Natural killer cell (primary cell): ENCODE measurements at regions not wholly inside any gene's neighbourhood (a gene's known extent, or its start where the extent isn't known, plus 50 kb on each side); places are given as distances from the start of the nearest gene placed in this dataset.

Source experiments
- ATAC-seq, 3 donors: fragments of 150-1000 bp in 2 of 3; fragments of 200-7000 bp in 1 of 3; cut with Tn5 transposase; 1 replicate in 1 of 3; 2 replicates in 2 of 3; pipeline ENCODE4 v1.10.0; 2021; ENCODE audit warnings: mild to moderate bottlenecking in 2 of 3, moderate library complexity in 2 of 3
- DNase-seq, 2 donors: peaks; one replicate each; pipeline versions ENCODE4 v3.0.0 to v3.0.0-alpha.2; 2013 to 2021; ENCODE audit warnings: mixed read lengths in 1 of 2
- H3K27ac ChIP-seq: one replicate; pipeline ENCODE4 v1.5.1; 2013; ENCODE audit warnings: mild to moderate bottlenecking, low read length
- H3K27me3 ChIP-seq: one replicate; pipeline ENCODE4 v1.6.1; 2013; ENCODE audit warnings: low read length; ENCODE audit not compliant: control insufficient read depth, insufficient read depth
- H3K36me3 ChIP-seq: one replicate; pipeline ENCODE4 v1.6.1; 2013; ENCODE audit warnings: low read length; ENCODE audit not compliant: control insufficient read depth, insufficient read depth
- H3K4me1 ChIP-seq: one replicate; pipeline ENCODE4 v1.6.1; 2013; ENCODE audit warnings: low read length; ENCODE audit not compliant: control insufficient read depth, insufficient read depth
- H3K4me3 ChIP-seq: one replicate; pipeline ENCODE4 v1.5.1; 2013; ENCODE audit warnings: low read length
- H3K9me3 ChIP-seq: one replicate; pipeline ENCODE4 v1.6.1; 2013; ENCODE audit warnings: low read length; ENCODE audit not compliant: control insufficient read depth, insufficient read depth
- H3K27ac Mint-ChIP-seq, 2 donors: one replicate each; pipeline ENCODE4 v1.8.0; 2022; ENCODE audit warnings: mild to moderate bottlenecking in 2 of 2, mixed read lengths in 2 of 2, moderate library complexity in 1 of 2
- H3K27me3 Mint-ChIP-seq, 2 donors: one replicate each; pipeline ENCODE4 v1.8.0; 2022; ENCODE audit warnings: low read depth in 2 of 2, mixed read lengths in 2 of 2
- H3K36me3 Mint-ChIP-seq: one replicate; pipeline ENCODE4 v1.8.0; 2022; ENCODE audit warnings: mixed read lengths
- H3K4me1 Mint-ChIP-seq, 2 donors: one replicate each; pipeline ENCODE4 v1.8.0; 2022; ENCODE audit warnings: mixed read lengths in 2 of 2
- H3K4me3 Mint-ChIP-seq: one replicate; pipeline ENCODE4 v1.8.0; 2022; ENCODE audit warnings: mild to moderate bottlenecking, moderate library complexity, mixed read lengths
- H3K9me3 Mint-ChIP-seq, 2 donors: one replicate each; pipeline ENCODE4 v1.8.0; 2022; ENCODE audit warnings: mixed read lengths in 2 of 2
- WGBS: methylation state at CpG from one replicate; pipeline ENCODE4 v1.1.7; 2013; ENCODE audit warnings: missing lambda C conversion rate; ENCODE audit not compliant: insufficient coverage; 5-methylcytosine and 5-hydroxymethylcytosine counted together
- intact Hi-C: fragments of 100-400 bp; cut with micrococcal nuclease; formaldehyde crosslinking; loops from one replicate; pipeline ENCODE4 v1.14.2; 2022
- TF ChIP-seq, protein P1 (sequence below): fragments of 200-600 bp; IDR thresholded peaks from one replicate; pipeline ENCODE4 v1.8.0; 2022; ENCODE audit warnings: antibody characterized with exemption

DNA sequence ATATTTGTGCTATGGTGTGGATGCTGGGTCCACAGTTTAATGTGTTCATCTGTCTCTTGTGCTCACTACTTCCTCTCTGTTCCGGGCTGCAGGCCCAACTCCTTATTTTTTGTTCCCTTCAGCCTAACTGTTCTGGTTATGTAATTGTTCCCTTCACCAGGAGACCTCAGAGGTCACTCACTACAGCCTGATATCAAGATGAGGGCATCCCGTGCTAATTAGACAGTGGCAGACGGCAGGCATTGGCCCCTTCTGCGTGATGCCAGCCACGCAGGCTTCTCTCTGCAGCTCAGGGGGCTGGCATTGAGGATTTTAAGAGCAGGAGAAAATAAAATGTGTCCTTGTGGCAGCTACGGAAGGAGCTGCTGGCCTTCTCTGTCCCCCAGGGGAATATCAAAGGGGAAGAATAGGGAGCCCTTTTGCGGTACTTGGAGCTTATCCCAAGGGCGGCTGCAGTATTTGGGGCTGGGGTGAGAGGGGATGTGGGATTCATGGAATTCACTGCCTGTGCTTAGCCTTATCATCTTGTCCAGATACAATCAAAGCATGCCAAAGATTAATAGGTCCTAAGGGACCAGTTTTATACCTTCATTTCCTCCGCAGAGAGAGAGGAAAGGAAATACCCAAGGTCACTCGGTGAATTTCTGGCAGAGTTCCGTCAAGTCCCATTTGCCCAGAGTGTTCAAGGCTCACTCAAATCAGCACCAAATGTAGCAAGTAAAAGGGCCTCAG, 53.3 kb upstream of the TRIB2 start:
- H3K27me3 ChIP-seq, result no peaks in the 10 kb centered on the region
- Mint-ChIP-seq H3K9me3 (peaks cover 2 to 3% of the 10 kb centered on the region in 2 donors), H3K4me1 (peaks cover 0 to 4% of the 10 kb centered on the region in 2 donors), H3K27me3 (peaks cover 0 to 5% of the 10 kb centered on the region in 2 donors), H3K4me3 (no peak overlapping the region), H3K36me3 (peaks cover 5% of the 10 kb centered on the region), H3K27ac (no peak overlapping the region)
- no peaks in the 10 kb centered on the region for H3K36me3 ChIP-seq
- peaks cover 7% of the 10 kb centered on the region for H3K9me3 ChIP-seq
- intact Hi-C loops, result no loop called here
- TF ChIP-seq, protein P1, sequence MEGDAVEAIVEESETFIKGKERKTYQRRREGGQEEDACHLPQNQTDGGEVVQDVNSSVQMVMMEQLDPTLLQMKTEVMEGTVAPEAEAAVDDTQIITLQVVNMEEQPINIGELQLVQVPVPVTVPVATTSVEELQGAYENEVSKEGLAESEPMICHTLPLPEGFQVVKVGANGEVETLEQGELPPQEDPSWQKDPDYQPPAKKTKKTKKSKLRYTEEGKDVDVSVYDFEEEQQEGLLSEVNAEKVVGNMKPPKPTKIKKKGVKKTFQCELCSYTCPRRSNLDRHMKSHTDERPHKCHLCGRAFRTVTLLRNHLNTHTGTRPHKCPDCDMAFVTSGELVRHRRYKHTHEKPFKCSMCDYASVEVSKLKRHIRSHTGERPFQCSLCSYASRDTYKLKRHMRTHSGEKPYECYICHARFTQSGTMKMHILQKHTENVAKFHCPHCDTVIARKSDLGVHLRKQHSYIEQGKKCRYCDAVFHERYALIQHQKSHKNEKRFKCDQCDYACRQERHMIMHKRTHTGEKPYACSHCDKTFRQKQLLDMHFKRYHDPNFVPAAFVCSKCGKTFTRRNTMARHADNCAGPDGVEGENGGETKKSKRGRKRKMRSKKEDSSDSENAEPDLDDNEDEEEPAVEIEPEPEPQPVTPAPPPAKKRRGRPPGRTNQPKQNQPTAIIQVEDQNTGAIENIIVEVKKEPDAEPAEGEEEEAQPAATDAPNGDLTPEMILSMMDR, result no peak
- WGBS, result 93% methylated on average over 11 of the region's 11 CpGs
- no peak overlapping the region for H3K27ac ChIP-seq
- DNase-seq (no peak), ATAC-seq (no peak)
- H3K4me3 ChIP-seq, result no peak overlapping the region
- no peaks in the 10 kb centered on the region for H3K4me1 ChIP-seq

DNA sequence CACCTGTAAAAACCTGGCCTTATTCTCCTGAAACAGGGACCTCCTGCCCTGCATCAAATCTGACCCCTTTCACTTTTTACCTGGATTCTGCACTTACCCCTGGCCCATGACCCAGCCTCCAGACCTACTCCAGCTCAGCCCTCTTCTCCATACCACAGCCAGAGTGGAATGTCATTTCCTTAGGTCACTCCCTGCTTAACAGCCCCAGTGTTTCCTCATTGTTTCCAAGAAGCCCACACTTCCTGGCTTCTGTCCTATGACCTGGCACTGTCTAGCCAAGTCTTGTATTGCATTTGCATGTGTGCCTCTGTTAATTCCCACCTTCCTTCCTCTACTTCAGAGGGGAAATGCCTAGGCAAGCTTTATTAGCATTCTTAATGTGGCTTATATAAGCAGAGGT, 51.4 kb upstream of the TRIB2 start:
- ATAC-seq, result no peak

DNA sequence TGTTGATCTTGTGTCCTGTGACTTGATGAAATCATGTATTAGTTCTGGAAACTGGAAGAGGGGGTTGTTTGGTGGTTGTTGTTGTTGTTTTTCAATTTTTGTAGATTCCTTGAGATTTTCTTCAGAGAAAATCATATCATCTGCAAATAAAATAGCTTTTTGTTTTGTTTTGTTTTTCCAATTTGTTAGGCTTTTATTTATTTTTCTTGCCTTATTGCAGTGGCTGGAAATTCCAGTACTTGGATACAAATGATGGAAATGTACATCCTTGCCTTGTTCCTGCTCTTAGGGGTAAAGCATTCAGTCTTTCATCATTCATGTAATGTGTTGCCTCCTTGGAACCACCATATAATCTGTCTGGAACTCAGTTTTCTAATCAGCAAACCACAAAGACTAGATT, 50.3 kb upstream of the TRIB2 start:
- ATAC-seq, result no peak

More for the DNA sequence above, 51.4 kb upstream of the TRIB2 start:
- Histone ChIP-seq H3K36me3 (no peaks in the 10 kb centered on the region), H3K4me1 (no peaks in the 10 kb centered on the region), H3K27ac (no peak overlapping the region), H3K27me3 (no peaks in the 10 kb centered on the region), H3K4me3 (no peak overlapping the region), H3K9me3 (peaks cover 7% of the 10 kb centered on the region)
- peaks cover 0 to 4% of the 10 kb centered on the region in 2 donors for H3K4me1 Mint-ChIP-seq
- intact Hi-C loops, result no loop called here
- H3K36me3 Mint-ChIP-seq, result peaks cover 5% of the 10 kb centered on the region
- TF ChIP-seq, protein P1, result no peak
- peaks cover 0 to 5% of the 10 kb centered on the region in 2 donors for H3K27me3 Mint-ChIP-seq
- no peak overlapping the region for H3K4me3 Mint-ChIP-seq
- H3K27ac Mint-ChIP-seq, result no peak overlapping the region
- DNase-seq, result no peak
- peaks cover 2 to 3% of the 10 kb centered on the region in 2 donors for H3K9me3 Mint-ChIP-seq

More for the DNA sequence above, 50.3 kb upstream of the TRIB2 start:
- Histone ChIP-seq H3K27me3 (no peaks in the 10 kb centered on the region), H3K36me3 (no peaks in the 10 kb centered on the region), H3K9me3 (peaks cover 7% of the 10 kb centered on the region), H3K4me3 (no peak overlapping the region), H3K27ac (no peak overlapping the region), H3K4me1 (no peaks in the 10 kb centered on the region)
- TF ChIP-seq, protein P1, result no peak
- H3K27me3 Mint-ChIP-seq, result peaks cover 0 to 5% of the 10 kb centered on the region in 2 donors
- intact Hi-C loops, result no loop called here
- H3K4me3 Mint-ChIP-seq, result no peak overlapping the region
- no peak for DNase-seq
- no peak overlapping the region for H3K27ac Mint-ChIP-seq
- peaks cover 2 to 3% of the 10 kb centered on the region in 2 donors for H3K9me3 Mint-ChIP-seq
- H3K4me1 Mint-ChIP-seq, result peaks cover 0 to 4% of the 10 kb centered on the region in 2 donors
- H3K36me3 Mint-ChIP-seq, result peaks cover 5% of the 10 kb centered on the region
